ENCODE measurements at regions not wholly inside any gene's neighbourhood (a gene's known extent, or its start where the extent isn't known, plus 50 kb on each side); places are given as distances from the start of the nearest gene placed in this dataset.

DNA sequence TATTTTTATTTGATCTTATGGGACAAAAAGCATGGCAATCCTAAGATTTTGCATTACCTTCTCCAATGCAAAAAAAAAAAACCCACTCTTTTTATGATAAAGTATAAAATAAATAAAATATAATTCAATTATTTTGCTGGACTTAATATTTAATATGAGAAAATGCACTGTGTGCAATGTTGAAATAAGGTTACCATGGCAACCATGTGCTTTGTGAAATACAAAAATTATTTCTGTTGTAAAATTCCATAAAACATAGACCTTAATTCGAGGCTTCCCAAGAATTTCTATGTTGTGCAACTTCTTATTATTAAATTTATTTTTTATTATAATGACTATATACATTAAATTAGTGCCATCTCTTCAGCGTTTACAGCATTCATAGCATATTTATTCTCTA is 989.5 kb downstream of the MRPL39 start:
- CTCF ChIA-PET = no interaction called here

DNA sequence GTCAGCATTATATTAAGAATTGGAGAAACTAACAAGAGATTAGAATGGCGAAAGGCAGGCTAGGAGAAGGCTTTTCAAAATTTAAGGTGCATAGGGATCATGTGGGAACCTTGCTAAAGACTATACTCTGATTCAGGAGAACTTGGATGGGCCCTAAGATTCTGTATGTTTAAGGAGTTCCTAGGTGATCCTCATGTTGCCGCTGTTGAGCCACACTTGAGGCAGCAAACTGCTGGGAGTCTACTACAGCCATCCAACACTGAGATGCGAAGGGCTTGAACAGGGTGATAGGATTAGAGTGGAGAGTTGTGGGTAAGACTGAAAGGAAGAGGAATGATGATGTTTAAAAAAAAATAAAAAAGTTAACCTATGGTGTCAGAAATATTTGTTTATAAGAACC is 1013.2 kb downstream of the MRPL39 start:
- WGBS (ENCODE audit: insufficient coverage) = 95% methylated on average over 2 of the region's 3 CpGs
- Histone ChIP-seq H3K4me3 (ENCODE audit: control insufficient read depth in 1 of 7, extremely low read depth in 1 of 7, insufficient read depth in 4 of 7, low read depth in 2 of 7, low read length in 6 of 7) (no peak overlapping the region), H3K9me3 (ENCODE audit: control extremely low read depth in 1 of 5, control insufficient read depth in 4 of 5, insufficient read depth in 2 of 5, low read depth in 1 of 5, low read length in 4 of 5) (no peaks in the 10 kb centered on the region), H3K27me3 (replicated peaks in 2 of 5; ENCODE audit: control insufficient read depth in 4 of 5, insufficient read depth in 5 of 5, low read length in 4 of 5) (no peaks in the 10 kb centered on the region), H3K27ac (ENCODE audit: insufficient read depth in 1 of 2, low read depth in 1 of 2, low read length in 2 of 2, poor library complexity in 1 of 2, severe bottlenecking in 2 of 2) (no peak overlapping the region), H3K36me3 (ENCODE audit: control insufficient read depth in 4 of 4, insufficient read depth in 4 of 4, low read length in 3 of 4) (no peaks in the 10 kb centered on the region), H3K4me1 (ENCODE audit: control extremely low read depth in 1 of 4, control insufficient read depth in 4 of 4, insufficient read depth in 4 of 4, low read length in 3 of 4) (no peaks in the 10 kb centered on the region)
- no peak for DNase-seq
- ChIA-PET POLR2A (no interaction called here), CTCF (no interaction called here)

More for the DNA sequence above, 989.5 kb downstream of the MRPL39 start:
- POLR2A ChIA-PET = no interaction called here
- Histone ChIP-seq H3K9me3 (ENCODE audit: control extremely low read depth in 1 of 5, control insufficient read depth in 4 of 5, insufficient read depth in 2 of 5, low read depth in 1 of 5, low read length in 4 of 5) (peaks cover 0 to 5% (median 0%) of the 10 kb centered on the region in 5 experiments), H3K4me1 (ENCODE audit: control extremely low read depth in 1 of 4, control insufficient read depth in 4 of 4, insufficient read depth in 4 of 4, low read length in 3 of 4) (no peaks in the 10 kb centered on the region), H3K36me3 (ENCODE audit: control insufficient read depth in 4 of 4, insufficient read depth in 4 of 4, low read length in 3 of 4) (no peaks in the 10 kb centered on the region), H3K4me3 (ENCODE audit: control insufficient read depth in 1 of 7, extremely low read depth in 1 of 7, insufficient read depth in 4 of 7, low read depth in 2 of 7, low read length in 6 of 7) (no peak overlapping the region), H3K27me3 (replicated peaks in 2 of 5; ENCODE audit: control insufficient read depth in 4 of 5, insufficient read depth in 5 of 5, low read length in 4 of 5) (no peaks in the 10 kb centered on the region), H3K27ac (ENCODE audit: insufficient read depth in 1 of 2, low read depth in 1 of 2, low read length in 2 of 2, poor library complexity in 1 of 2, severe bottlenecking in 2 of 2) (no peak overlapping the region)
- no peak for DNase-seq
- WGBS (ENCODE audit: insufficient coverage) = no CpG with 5 or more reads among the region's 2 CpGs

DNA sequence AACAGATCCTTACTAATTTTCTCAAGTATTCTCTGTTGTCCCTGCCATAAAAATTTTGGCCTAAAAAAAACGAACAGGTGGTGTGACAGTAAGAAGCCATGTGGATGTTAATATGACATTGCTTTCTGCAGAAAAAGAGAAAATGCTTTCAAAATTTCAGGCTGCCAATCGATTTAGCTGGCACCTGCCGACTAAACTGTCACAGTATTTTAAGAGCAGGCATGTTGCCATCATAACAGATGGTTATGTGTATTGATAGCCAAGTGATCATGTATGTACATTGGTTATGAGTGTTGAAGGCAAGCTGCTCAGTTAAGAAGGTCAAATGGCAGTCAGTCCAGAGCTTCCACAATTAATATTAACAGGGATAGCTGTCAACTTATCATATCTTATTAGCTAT is 1017.0 kb downstream of the MRPL39 start:
- no peaks in the 10 kb centered on the region for H3K9me3 ChIP-seq (ENCODE audit: control extremely low read depth in 1 of 5, control insufficient read depth in 4 of 5, insufficient read depth in 2 of 5, low read depth in 1 of 5, low read length in 4 of 5)
- H3K27ac ChIP-seq (ENCODE audit: insufficient read depth in 1 of 2, low read depth in 1 of 2, low read length in 2 of 2, poor library complexity in 1 of 2, severe bottlenecking in 2 of 2) = no peak overlapping the region
- ChIA-PET CTCF (no interaction called here), POLR2A (no interaction called here)
- no peak for DNase-seq
- H3K27me3 ChIP-seq (replicated peaks in 2 of 5; ENCODE audit: control insufficient read depth in 4 of 5, insufficient read depth in 5 of 5, low read length in 4 of 5) = no peaks in the 10 kb centered on the region
- no peaks in the 10 kb centered on the region for H3K36me3 ChIP-seq (ENCODE audit: control insufficient read depth in 4 of 4, insufficient read depth in 4 of 4, low read length in 3 of 4)
- 72% methylated on average over 3 of the region's 3 CpGs for WGBS (ENCODE audit: insufficient coverage)
- no peaks in the 10 kb centered on the region for H3K4me1 ChIP-seq (ENCODE audit: control extremely low read depth in 1 of 4, control insufficient read depth in 4 of 4, insufficient read depth in 4 of 4, low read length in 3 of 4)
- no peak overlapping the region for H3K4me3 ChIP-seq (ENCODE audit: control insufficient read depth in 1 of 7, extremely low read depth in 1 of 7, insufficient read depth in 4 of 7, low read depth in 2 of 7, low read length in 6 of 7)

DNA sequence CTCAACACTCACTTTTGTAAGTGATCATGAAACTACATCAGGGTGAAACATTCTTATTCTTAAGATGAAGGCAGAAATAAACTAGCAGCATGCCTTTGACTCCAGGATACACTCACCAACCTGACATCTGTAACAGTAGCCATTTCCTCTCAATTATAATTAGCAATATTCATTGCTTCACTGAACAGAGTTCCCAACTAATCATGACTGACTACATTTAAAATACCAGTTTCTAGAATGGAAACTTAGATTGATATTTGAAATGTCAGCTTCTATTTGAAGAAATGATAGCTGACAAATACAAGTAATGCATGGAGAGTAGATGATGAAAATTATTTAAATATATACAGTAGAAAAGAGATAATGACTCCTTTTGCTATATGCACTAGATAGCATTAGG is 1023.8 kb downstream of the MRPL39 start:
- ChIA-PET POLR2A (no interaction called here), CTCF (no interaction called here)
- Histone ChIP-seq H3K9me3 (ENCODE audit: control extremely low read depth in 1 of 5, control insufficient read depth in 4 of 5, insufficient read depth in 2 of 5, low read depth in 1 of 5, low read length in 4 of 5) (no peaks in the 10 kb centered on the region), H3K4me1 (ENCODE audit: control extremely low read depth in 1 of 4, control insufficient read depth in 4 of 4, insufficient read depth in 4 of 4, low read length in 3 of 4) (no peaks in the 10 kb centered on the region), H3K36me3 (ENCODE audit: control insufficient read depth in 4 of 4, insufficient read depth in 4 of 4, low read length in 3 of 4) (no peaks in the 10 kb centered on the region), H3K27me3 (replicated peaks in 2 of 5; ENCODE audit: control insufficient read depth in 4 of 5, insufficient read depth in 5 of 5, low read length in 4 of 5) (no peaks in the 10 kb centered on the region), H3K4me3 (ENCODE audit: control insufficient read depth in 1 of 7, extremely low read depth in 1 of 7, insufficient read depth in 4 of 7, low read depth in 2 of 7, low read length in 6 of 7) (no peak overlapping the region), H3K27ac (ENCODE audit: insufficient read depth in 1 of 2, low read depth in 1 of 2, low read length in 2 of 2, poor library complexity in 1 of 2, severe bottlenecking in 2 of 2) (no peak overlapping the region)
- no peak for DNase-seq

DNA sequence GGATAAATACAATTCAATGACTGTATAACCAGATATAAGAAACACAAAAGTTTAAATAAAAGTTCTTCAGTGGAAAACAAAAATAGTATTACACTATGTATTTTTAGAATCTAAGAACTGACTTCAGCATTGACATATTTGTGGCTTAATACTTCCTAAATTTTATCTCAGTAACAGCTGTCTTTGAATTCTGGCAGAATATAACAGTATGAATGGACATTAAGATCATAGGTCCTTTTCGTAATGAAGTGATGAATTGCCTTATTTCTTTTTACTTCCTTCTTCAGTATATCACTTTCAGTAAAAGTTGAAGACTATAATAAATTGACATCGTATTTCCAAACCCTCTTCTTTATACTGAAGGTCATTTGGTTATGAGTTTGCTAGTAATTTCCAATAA is 1030.0 kb downstream of the MRPL39 start:
- ChIA-PET CTCF (no interaction called here), POLR2A (no interaction called here)
- Histone ChIP-seq H3K4me1 (ENCODE audit: control extremely low read depth in 1 of 4, control insufficient read depth in 4 of 4, insufficient read depth in 4 of 4, low read length in 3 of 4) (no peaks in the 10 kb centered on the region), H3K36me3 (ENCODE audit: control insufficient read depth in 4 of 4, insufficient read depth in 4 of 4, low read length in 3 of 4) (no peaks in the 10 kb centered on the region), H3K9me3 (ENCODE audit: control extremely low read depth in 1 of 5, control insufficient read depth in 4 of 5, insufficient read depth in 2 of 5, low read depth in 1 of 5, low read length in 4 of 5) (no peaks in the 10 kb centered on the region), H3K4me3 (ENCODE audit: control insufficient read depth in 1 of 7, extremely low read depth in 1 of 7, insufficient read depth in 4 of 7, low read depth in 2 of 7, low read length in 6 of 7) (no peak overlapping the region), H3K27ac (ENCODE audit: insufficient read depth in 1 of 2, low read depth in 1 of 2, low read length in 2 of 2, poor library complexity in 1 of 2, severe bottlenecking in 2 of 2) (no peak overlapping the region), H3K27me3 (replicated peaks in 2 of 5; ENCODE audit: control insufficient read depth in 4 of 5, insufficient read depth in 5 of 5, low read length in 4 of 5) (no peaks in the 10 kb centered on the region)
- no peak for DNase-seq
- no CpG with 5 or more reads among the region's 2 CpGs for WGBS (ENCODE audit: insufficient coverage)

DNA sequence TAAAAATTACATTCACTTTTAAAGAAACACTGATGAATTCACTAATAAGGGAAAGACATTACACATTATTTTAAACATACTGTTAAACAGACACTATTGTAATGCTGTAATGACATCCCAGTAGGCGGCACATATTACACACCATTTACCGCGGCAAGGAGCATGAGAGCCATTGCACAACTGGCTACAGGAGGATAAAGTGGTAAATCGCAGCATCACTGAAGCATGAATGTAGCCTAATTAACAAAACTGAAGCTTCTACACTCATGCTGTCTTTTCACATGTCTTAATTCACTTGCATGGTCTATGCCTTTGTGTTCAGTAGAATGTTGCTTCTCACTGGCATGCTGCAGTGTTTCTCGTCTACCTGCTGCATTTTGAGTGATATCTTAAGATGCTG is 1046.0 kb downstream of the MRPL39 start:
- CTCF ChIA-PET = no interaction called here
- Histone ChIP-seq H3K4me3 (ENCODE audit: control insufficient read depth in 1 of 7, extremely low read depth in 1 of 7, insufficient read depth in 4 of 7, low read depth in 2 of 7, low read length in 6 of 7) (no peak overlapping the region), H3K27ac (ENCODE audit: insufficient read depth in 1 of 2, low read depth in 1 of 2, low read length in 2 of 2, poor library complexity in 1 of 2, severe bottlenecking in 2 of 2) (no peak overlapping the region), H3K27me3 (replicated peaks in 2 of 5; ENCODE audit: control insufficient read depth in 4 of 5, insufficient read depth in 5 of 5, low read length in 4 of 5) (no peaks in the 10 kb centered on the region), H3K4me1 (ENCODE audit: control extremely low read depth in 1 of 4, control insufficient read depth in 4 of 4, insufficient read depth in 4 of 4, low read length in 3 of 4) (no peaks in the 10 kb centered on the region), H3K36me3 (ENCODE audit: control insufficient read depth in 4 of 4, insufficient read depth in 4 of 4, low read length in 3 of 4) (no peaks in the 10 kb centered on the region), H3K9me3 (ENCODE audit: control extremely low read depth in 1 of 5, control insufficient read depth in 4 of 5, insufficient read depth in 2 of 5, low read depth in 1 of 5, low read length in 4 of 5) (peaks cover 0 to 3% (median 0%) of the 10 kb centered on the region in 5 experiments)
- POLR2A ChIA-PET = no interaction called here
- 97% methylated on average over 4 of the region's 5 CpGs for WGBS (ENCODE audit: insufficient coverage)
- DNase-seq = no peak

DNA sequence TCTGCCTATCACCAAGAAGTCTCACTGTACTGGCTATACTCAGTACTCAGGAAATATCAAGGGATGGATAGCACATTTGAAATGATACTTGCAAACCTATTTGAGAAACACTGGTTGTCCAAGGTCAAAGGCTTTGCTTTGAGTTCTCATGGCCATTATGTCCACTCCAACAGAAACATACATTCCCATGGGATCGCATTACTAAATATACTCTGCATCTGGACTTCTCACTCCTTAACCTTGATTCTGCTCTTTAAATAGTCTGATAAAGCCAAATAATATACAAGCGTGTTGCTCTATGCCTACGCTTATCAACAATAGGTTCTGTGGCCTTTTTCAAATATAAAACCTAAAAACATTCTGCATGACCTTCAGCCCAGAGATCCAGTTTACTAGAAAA is 1054.8 kb downstream of the MRPL39 start:
- 50% methylated on average over 2 of the region's 3 CpGs for WGBS (ENCODE audit: insufficient coverage)
- Histone ChIP-seq H3K27ac (ENCODE audit: insufficient read depth in 1 of 2, low read depth in 1 of 2, low read length in 2 of 2, poor library complexity in 1 of 2, severe bottlenecking in 2 of 2) (no peak overlapping the region), H3K4me3 (ENCODE audit: control insufficient read depth in 1 of 7, extremely low read depth in 1 of 7, insufficient read depth in 4 of 7, low read depth in 2 of 7, low read length in 6 of 7) (no peak overlapping the region), H3K36me3 (ENCODE audit: control insufficient read depth in 4 of 4, insufficient read depth in 4 of 4, low read length in 3 of 4) (no peaks in the 10 kb centered on the region), H3K9me3 (ENCODE audit: control extremely low read depth in 1 of 5, control insufficient read depth in 4 of 5, insufficient read depth in 2 of 5, low read depth in 1 of 5, low read length in 4 of 5) (peaks cover 0 to 8% (median 0%) of the 10 kb centered on the region in 5 experiments), H3K4me1 (ENCODE audit: control extremely low read depth in 1 of 4, control insufficient read depth in 4 of 4, insufficient read depth in 4 of 4, low read length in 3 of 4) (no peaks in the 10 kb centered on the region), H3K27me3 (replicated peaks in 2 of 5; ENCODE audit: control insufficient read depth in 4 of 5, insufficient read depth in 5 of 5, low read length in 4 of 5) (no peaks in the 10 kb centered on the region)
- ChIA-PET CTCF (no interaction called here), POLR2A (no interaction called here)
- no peak for DNase-seq
